ACC112 (cell line): ENCODE measurements at regions not wholly inside any gene's neighbourhood (a gene's known extent, or its start where the extent isn't known, plus 50 kb on each side); places are given as distances from the start of the nearest gene placed in this dataset.

Source experiments
- H2AFZ ChIP-seq: fragments of 200-600 bp; sonication (generic); one replicate; pipeline ENCODE4 v1.6.0; 2017; ENCODE audit warnings: antibody characterized with exemption, low read length; ENCODE audit not compliant: unreplicated experiment
- H3K27ac ChIP-seq: fragments of 200-600 bp; sonication (generic); 2 replicates; pipeline ENCODE4 v1.5.1; 2014; ENCODE audit warnings: low read depth, mild to moderate bottlenecking, antibody characterized with exemption, low read length, moderate library complexity
- H3K27me3 ChIP-seq: fragments of 200-600 bp; sonication (generic); 2 replicates; pipeline ENCODE4 v1.6.1; 2014; ENCODE audit warnings: mild to moderate bottlenecking, antibody characterized with exemption, low read length, moderate library complexity, mixed read lengths; ENCODE audit not compliant: insufficient read depth
- H3K36me3 ChIP-seq: fragments of 200-600 bp; sonication (generic); 2 replicates; pipeline ENCODE4 v1.6.1; 2016; ENCODE audit warnings: mild to moderate bottlenecking, antibody characterized with exemption, low read length, moderate library complexity, mixed read lengths; ENCODE audit not compliant: insufficient read depth
- H3K4me1 ChIP-seq: fragments of 200-600 bp; sonication (generic); one replicate; pipeline ENCODE4 v1.6.1; 2016; ENCODE audit warnings: low read length, mixed read lengths; ENCODE audit not compliant: insufficient read depth, unreplicated experiment, control insufficient read depth
- H3K4me3 ChIP-seq: fragments of 200-600 bp; sonication (generic); 2 replicates; pipeline ENCODE4 v1.5.1; 2014; ENCODE audit warnings: mild to moderate bottlenecking, low read depth, low read length
- H3K79me2 ChIP-seq: fragments of 200-600 bp; sonication (generic); one replicate; pipeline ENCODE4 v1.6.0; 2016; ENCODE audit warnings: low read length; ENCODE audit not compliant: control insufficient read depth, unreplicated experiment, insufficient read depth

DNA sequence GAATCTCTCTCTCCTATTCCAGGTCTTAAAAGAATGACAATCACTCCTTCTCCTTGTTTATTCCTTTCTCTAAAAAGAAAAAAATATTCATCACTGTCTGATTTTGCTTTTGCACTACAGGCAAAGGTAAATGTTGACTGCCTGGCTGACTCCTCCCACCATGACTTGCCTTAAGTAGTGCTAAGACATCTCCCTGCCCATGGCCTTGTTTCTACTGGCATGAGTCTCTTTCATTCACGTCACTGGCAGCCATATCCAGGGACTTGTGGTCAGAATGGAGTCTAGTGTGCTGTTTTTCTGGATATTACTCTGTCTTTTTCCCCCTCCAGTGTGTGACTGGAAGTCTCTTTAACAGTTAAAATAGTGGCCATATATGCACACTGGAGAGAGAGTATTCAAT lies 522.9 kb upstream of the DAB2 start:
- H2AFZ ChIP-seq = no peak overlapping the region
- H3K4me3 ChIP-seq = no peak overlapping the region
- H3K36me3 ChIP-seq = no peaks in the 10 kb centered on the region
- H3K27me3 ChIP-seq = no peaks in the 10 kb centered on the region
- no peaks in the 10 kb centered on the region for H3K4me1 ChIP-seq
- H3K27ac ChIP-seq = no peak overlapping the region
- H3K79me2 ChIP-seq = no peaks in the 10 kb centered on the region

DNA sequence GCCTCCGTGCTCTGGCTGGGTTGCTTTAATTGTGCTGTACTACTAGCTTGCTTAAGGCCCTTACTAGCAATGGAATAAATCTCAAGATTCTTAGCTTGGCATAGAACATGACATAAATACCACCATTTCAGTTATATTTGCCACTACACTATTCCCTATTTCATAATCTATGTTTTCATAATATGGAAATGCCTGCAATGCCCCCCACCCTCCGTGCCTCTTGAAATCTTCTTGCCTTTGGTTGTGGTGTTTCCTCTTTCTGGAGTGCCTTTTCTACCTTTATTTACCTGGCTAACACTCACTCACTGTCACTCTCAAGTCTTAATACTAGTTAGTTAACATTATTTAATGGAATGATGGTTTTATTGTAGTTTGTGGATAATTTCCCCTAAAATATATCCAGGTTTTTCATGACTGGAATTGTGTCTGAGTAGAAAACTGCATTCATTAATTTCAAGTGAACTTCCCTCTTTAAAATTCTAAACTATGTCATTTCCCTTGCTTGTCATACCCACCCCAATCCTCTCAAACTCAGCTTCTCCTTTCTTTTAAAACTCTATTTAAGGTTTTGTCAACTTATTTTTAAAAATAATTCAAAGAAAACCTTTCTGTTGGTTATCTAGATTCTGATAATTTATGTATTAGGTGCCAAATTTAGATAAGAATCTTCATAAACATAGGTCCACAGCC lies 521.7 kb upstream of the DAB2 start:
- H3K4me3 ChIP-seq = no peak overlapping the region
- H3K79me2 ChIP-seq = no peaks in the 10 kb centered on the region
- no peak overlapping the region for H3K27ac ChIP-seq

GRCh38 chr5:39945870-39946269 lies 521.1 kb upstream of the DAB2 start:
- Histone ChIP-seq H3K36me3 (no peaks in the 10 kb centered on the region), H3K27ac (no peak overlapping the region), H3K79me2 (no peaks in the 10 kb centered on the region), H3K4me3 (no peak overlapping the region), H3K4me1 (no peaks in the 10 kb centered on the region), H2AFZ (no peak overlapping the region), H3K27me3 (no peaks in the 10 kb centered on the region)

More for the DNA sequence above, 521.7 kb upstream of the DAB2 start:
- no peaks in the 10 kb centered on the region for H3K36me3 ChIP-seq
- H3K4me1 ChIP-seq = no peaks in the 10 kb centered on the region
- H2AFZ ChIP-seq = no peak overlapping the region
- H3K27me3 ChIP-seq = no peaks in the 10 kb centered on the region

GRCh38 chr5:39943811-39944210 lies 519.0 kb upstream of the DAB2 start:
- H3K4me3 ChIP-seq = no peak overlapping the region
- no peak overlapping the region for H3K27ac ChIP-seq
- H3K4me1 ChIP-seq = no peaks in the 10 kb centered on the region
- no peaks in the 10 kb centered on the region for H3K79me2 ChIP-seq
- H2AFZ ChIP-seq = no peak overlapping the region
- no peaks in the 10 kb centered on the region for H3K27me3 ChIP-seq
- H3K36me3 ChIP-seq = no peaks in the 10 kb centered on the region

- no peak overlapping the region for H2AFZ ChIP-seq
Observed at GRCh38 chr5:39942606-39943005, 517.8 kb upstream of the DAB2 start.

GRCh38 chr5:39941416-39941815 lies 516.6 kb upstream of the DAB2 start:
- H3K27ac ChIP-seq = no peak overlapping the region
- H3K4me1 ChIP-seq = no peaks in the 10 kb centered on the region
- no peaks in the 10 kb centered on the region for H3K27me3 ChIP-seq
- H3K4me3 ChIP-seq = no peak overlapping the region
- no peak overlapping the region for H2AFZ ChIP-seq
- no peaks in the 10 kb centered on the region for H3K36me3 ChIP-seq
- no peaks in the 10 kb centered on the region for H3K79me2 ChIP-seq

More at GRCh38 chr5:39942606-39943005, 517.8 kb upstream of the DAB2 start:
- Histone ChIP-seq H3K27me3 (no peaks in the 10 kb centered on the region), H3K36me3 (no peaks in the 10 kb centered on the region), H3K4me1 (no peaks in the 10 kb centered on the region), H3K4me3 (no peak overlapping the region), H3K27ac (no peak overlapping the region), H3K79me2 (no peaks in the 10 kb centered on the region)

- no peaks in the 10 kb centered on the region for H3K79me2 ChIP-seq
- no peaks in the 10 kb centered on the region for H3K27me3 ChIP-seq
- no peak overlapping the region for H2AFZ ChIP-seq
- H3K27ac ChIP-seq = no peak overlapping the region
- H3K36me3 ChIP-seq = no peaks in the 10 kb centered on the region
- H3K4me3 ChIP-seq = no peak overlapping the region
- H3K4me1 ChIP-seq = no peaks in the 10 kb centered on the region
Observed at GRCh38 chr5:39934830-39935229, 510.1 kb upstream of the DAB2 start.

DNA sequence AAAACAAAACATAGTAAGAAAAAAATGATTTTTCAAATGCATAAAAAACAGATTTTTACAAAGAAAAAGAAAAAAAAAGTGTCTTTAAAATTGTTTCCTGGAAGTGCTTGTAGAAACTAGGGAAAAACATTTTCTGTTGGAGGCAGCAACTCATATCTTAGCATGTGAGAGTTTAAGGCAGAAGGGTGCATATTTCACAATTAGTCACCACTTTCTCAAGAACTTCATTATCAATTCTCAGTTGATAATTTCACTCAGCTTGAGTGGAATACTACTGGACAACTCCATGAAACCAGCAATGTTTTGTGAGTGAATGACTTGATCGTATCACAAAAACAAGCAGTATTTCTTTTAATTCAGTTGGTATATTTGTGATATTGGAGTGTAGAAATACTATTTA lies 508.3 kb upstream of the DAB2 start:
- Histone ChIP-seq H2AFZ (no peak overlapping the region), H3K27me3 (no peaks in the 10 kb centered on the region), H3K27ac (no peak overlapping the region), H3K4me1 (no peaks in the 10 kb centered on the region), H3K36me3 (no peaks in the 10 kb centered on the region), H3K4me3 (no peak overlapping the region), H3K79me2 (no peaks in the 10 kb centered on the region)

DNA sequence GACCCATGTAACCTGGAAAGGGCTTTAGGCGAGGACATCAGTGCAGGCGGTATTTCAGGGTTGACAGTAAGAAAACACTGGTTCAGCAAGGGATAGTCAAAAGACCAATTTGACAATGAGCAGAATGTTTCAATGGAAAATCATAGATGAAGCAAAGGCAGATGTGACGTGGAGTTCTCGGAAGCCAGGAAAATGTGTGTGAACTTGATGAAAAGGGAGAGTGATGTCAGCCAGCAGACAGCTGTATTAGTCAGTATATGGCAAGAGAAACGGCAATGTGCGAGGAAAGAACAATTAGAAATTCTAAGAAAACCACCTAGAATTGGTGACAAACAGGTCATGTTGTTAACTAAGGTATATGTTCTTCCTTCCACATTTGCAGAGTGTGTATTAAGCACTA lies 503.9 kb upstream of the DAB2 start:
- Histone ChIP-seq H2AFZ (no peak overlapping the region), H3K27ac (no peak overlapping the region), H3K27me3 (no peaks in the 10 kb centered on the region), H3K4me3 (no peak overlapping the region), H3K36me3 (no peaks in the 10 kb centered on the region), H3K4me1 (no peaks in the 10 kb centered on the region), H3K79me2 (no peaks in the 10 kb centered on the region)

- Histone ChIP-seq H3K4me3 (no peak overlapping the region), H3K27ac (no peak overlapping the region), H3K27me3 (no peaks in the 10 kb centered on the region), H3K79me2 (no peaks in the 10 kb centered on the region), H3K36me3 (no peaks in the 10 kb centered on the region), H2AFZ (no peak overlapping the region), H3K4me1 (no peaks in the 10 kb centered on the region)
Observed at GRCh38 chr5:39919876-39920275, 495.1 kb upstream of the DAB2 start.

- H3K4me1 ChIP-seq = no peaks in the 10 kb centered on the region
- H3K4me3 ChIP-seq = no peak overlapping the region
- H3K27ac ChIP-seq = no peak overlapping the region
- H2AFZ ChIP-seq = no peak overlapping the region
- H3K79me2 ChIP-seq = no peaks in the 10 kb centered on the region
- no peaks in the 10 kb centered on the region for H3K36me3 ChIP-seq
- H3K27me3 ChIP-seq = no peaks in the 10 kb centered on the region
Observed at GRCh38 chr5:39912906-39913305, 488.1 kb upstream of the DAB2 start.
